A549 (cell line): ENCODE measurements at regions not wholly inside any gene's neighbourhood (a gene's known extent, or its start where the extent isn't known, plus 50 kb on each side); places are given as distances from the start of the nearest gene placed in this dataset.
A peak's percentile ranks its signal among the peaks of the same experiment; 100 is the strongest.

Experiments used
- ATAC-seq, 2 experiments: fragments of 200-7000 bp in 1 of 2; fragments of >200 bp in 1 of 2; cut with Nextera tagmentation in 1 of 2; cut with Tn5 transposase in 1 of 2; 3 replicates each; pipeline versions ENCODE4 v1.8.0 to v1.9.1; 2018 to 2020; ENCODE audit warnings: mild to moderate bottlenecking in 1 of 2, moderate library complexity in 1 of 2
- CTCF ChIA-PET: fragments of 300-600 bp; sonication (Branson Sonifier 250); formaldehyde crosslinking; extraction: SDS; loops from one replicate; lab custom pipeline; 2021; ENCODE audit warnings: antibody characterized with exemption, inconsistent platforms; lab: Yijun Ruan, JAX
- POLR2A ChIA-PET: fragments of 350-600 bp; formaldehyde crosslinking; extraction: SDS; loops from one replicate; lab custom pipeline; 2021; ENCODE audit warnings: antibody characterized with exemption, inconsistent platforms; lab: Yijun Ruan, JAX
- DNase-seq, 2 experiments: peaks; one replicate each; pipeline versions ENCODE4 v3.0.0 to v3.0.0-alpha.2; 2011 to 2016; ENCODE audit warnings: low read depth in 1 of 2, low spot score in 1 of 2
- FAIRE-seq: peaks from 2 replicates; lab custom pipeline; 2011; peaks lifted over from hg19 to GRCh38; lab: Jason Lieb, UNC
- H3K27ac ChIP-seq, 2 experiments: fragments of >200 bp; sonication (Bioruptor Twin); formaldehyde crosslinking; 3 replicates each; pipeline ENCODE4 v1.5.1; 2016 to 2017
- H3K4me1 ChIP-seq: fragments of >200 bp; sonication (Bioruptor Twin); formaldehyde crosslinking; 3 replicates; pipeline ENCODE4 v1.6.1; 2016
- H3K4me2 ChIP-seq: fragments of >200 bp; sonication (Bioruptor Twin); formaldehyde crosslinking; 3 replicates; pipeline ENCODE4 v1.6.1; 2016
- H3K4me3 ChIP-seq: fragments of >200 bp; sonication (Bioruptor Twin); formaldehyde crosslinking; 3 replicates; pipeline ENCODE4 v1.5.1; 2016
- H3K9me3 ChIP-seq: fragments of >200 bp; sonication (Bioruptor Twin); formaldehyde crosslinking; 3 replicates; pipeline ENCODE4 v1.6.1; 2016
- ATOH8 ChIP-seq: fragments of 250-450 bp; sonication (Bioruptor Pico); IDR thresholded peaks from 2 replicates; pipeline ENCODE4 v1.5.0; 2020; ENCODE audit warnings: low read depth, mild to moderate bottlenecking, moderate library complexity
- CBX8 ChIP-seq: fragments of 200-600 bp; sonication (generic); IDR thresholded peaks from 2 replicates; pipeline ENCODE4 v1.6.1; 2016
- CEBPB ChIP-seq, 2 experiments: fragments of >200 bp in 1 of 2; sonication (Bioruptor Twin) in 1 of 2; formaldehyde crosslinking in 1 of 2; IDR thresholded peaks; 2 replicates each; pipeline ENCODE4 v1.6.1; 2012 to 2016
- CTCF ChIP-seq: fragments of >200 bp; sonication (Bioruptor Twin); formaldehyde crosslinking; IDR thresholded peaks from 3 replicates; pipeline ENCODE4 v1.5.1; 2016
- EP300 ChIP-seq, 2 experiments: fragments of >200 bp; sonication (Bioruptor Twin); formaldehyde crosslinking; IDR thresholded peaks; 2 replicates in 1 of 2; 3 replicates in 1 of 2; pipeline ENCODE4 v1.6.1; 2016 to 2017
- FOSB ChIP-seq: fragments of 250-450 bp; sonication (Bioruptor Pico); IDR thresholded peaks from 2 replicates; pipeline ENCODE4 v1.5.0; 2020; ENCODE audit warnings: mild to moderate bottlenecking, moderate library complexity
- GATA3 ChIP-seq: IDR thresholded peaks from 2 replicates; pipeline ENCODE4 v1.6.1; 2012; ENCODE audit warnings: borderline replicate concordance
- HDAC2 ChIP-seq: fragments of 200-600 bp; sonication (generic); IDR thresholded peaks from 2 replicates; pipeline ENCODE4 v1.6.1; 2016
- HES2 ChIP-seq: fragments of >200 bp; sonication (Bioruptor Twin); formaldehyde crosslinking; IDR thresholded peaks from 2 replicates; pipeline ENCODE4 v1.6.1; 2016
- HEYL ChIP-seq: fragments of 250-450 bp; sonication (Bioruptor Pico); IDR thresholded peaks from 2 replicates; pipeline ENCODE4 v1.8.0; 2021; ENCODE audit warnings: mild to moderate bottlenecking, moderate library complexity
- HOXB5 ChIP-seq: fragments of 250-450 bp; sonication (Bioruptor Pico); IDR thresholded peaks from 2 replicates; pipeline ENCODE4 v1.5.0; 2020; ENCODE audit warnings: mild to moderate bottlenecking, moderate library complexity
- JUNB ChIP-seq: fragments of >200 bp; sonication (Bioruptor Twin); formaldehyde crosslinking; IDR thresholded peaks from 2 replicates; pipeline ENCODE4 v1.6.1; 2016
- KDM5A ChIP-seq: fragments of 200-600 bp; sonication (generic); IDR thresholded peaks from 2 replicates; pipeline ENCODE4 v1.6.1; 2016; ENCODE audit warnings: antibody characterized with exemption, mild to moderate bottlenecking
- MAX ChIP-seq: IDR thresholded peaks from 2 replicates; pipeline ENCODE4 v1.6.1; 2012
- MAZ ChIP-seq: fragments of 150-350 bp; IDR thresholded peaks from 2 replicates; pipeline ENCODE4 v1.6.1; 2014; ENCODE audit warnings: antibody characterized with exemption, low read depth, low read length, borderline replicate concordance
- MYC ChIP-seq: IDR thresholded peaks from 2 replicates; pipeline ENCODE4 v1.6.1; 2012; ENCODE audit warnings: mild to moderate bottlenecking, inconsistent platforms, low read length, improper control_type of control experiment, borderline replicate concordance
- POLR2A ChIP-seq: IDR thresholded peaks from 2 replicates; pipeline ENCODE4 v1.6.1; 2012; ENCODE audit warnings: mild to moderate bottlenecking, low read length
- RCOR1 ChIP-seq: fragments of 150-350 bp; IDR thresholded peaks from 2 replicates; pipeline ENCODE4 v1.6.1; 2014; ENCODE audit warnings: antibody characterized with exemption, low read length, low read depth
- RFX5 ChIP-seq: fragments of 450-650 bp; IDR thresholded peaks from 2 replicates; pipeline ENCODE4 v1.7.1; 2014; ENCODE audit warnings: antibody characterized with exemption, mild to moderate bottlenecking, moderate library complexity
- SREBF2 ChIP-seq: fragments of 450-650 bp; IDR thresholded peaks from 2 replicates; pipeline ENCODE4 v1.6.1; 2014; ENCODE audit warnings: mild to moderate bottlenecking, moderate library complexity
- TP53 ChIP-seq: fragments of 250-450 bp; sonication (Bioruptor Pico); IDR thresholded peaks from 2 replicates; pipeline ENCODE4 v1.5.0; 2021; ENCODE audit warnings: mild to moderate bottlenecking, moderate library complexity
- ZC3H11A ChIP-seq: fragments of 450-650 bp; IDR thresholded peaks from 2 replicates; pipeline ENCODE4 v1.6.1; 2014; ENCODE audit warnings: antibody characterized with exemption, mild to moderate bottlenecking
- WGBS: methylation state at CpG from one replicate; pipeline ENCODE4 v1.1.6; 2017; ENCODE audit errors: missing lambda C conversion rate; 5-methylcytosine and 5-hydroxymethylcytosine counted together
- TF ChIP-seq, protein P1 (sequence below): IDR thresholded peaks from 2 replicates; pipeline ENCODE4 v1.6.1; 2012; ENCODE audit warnings: low read depth, borderline replicate concordance
- TF ChIP-seq, protein P2 (sequence below): fragments of >200 bp; sonication (Bioruptor Twin); formaldehyde crosslinking; IDR thresholded peaks from 3 replicates; pipeline ENCODE4 v1.6.1; 2016

DNA sequence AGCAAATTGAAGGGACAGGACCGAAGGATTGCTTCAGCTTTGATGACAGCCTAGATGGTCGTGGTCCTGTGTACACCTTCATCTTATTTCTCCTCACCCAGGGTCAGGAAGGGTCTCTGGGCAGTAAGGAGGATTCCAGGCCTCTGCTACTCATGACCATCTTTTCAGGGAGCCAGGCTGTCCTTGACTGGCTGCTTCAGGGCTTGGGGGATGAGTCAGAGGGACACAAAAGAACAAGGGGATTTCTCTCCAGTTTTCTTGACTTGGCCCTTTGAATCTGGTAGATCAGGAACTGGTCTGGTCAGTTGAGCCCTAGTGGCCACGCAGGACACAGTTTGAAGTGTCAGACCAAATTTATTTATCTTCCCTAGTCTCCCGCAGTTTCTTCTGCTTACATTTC, 402.1 kb upstream of the CHD6 start:
- CTCF ChIA-PET, result interaction anchor here (0.7 kb wide), 1 partner anchor 144 kb away, joined by 3 read pairs; no protein-coding TSS in a partner anchor
- Histone ChIP-seq H3K4me1 (no peaks in the 10 kb centered on the region), H3K4me2 (no peak overlapping the region), H3K27ac (no peak overlapping the region), H3K4me3 (no peak overlapping the region), H3K9me3 (no peaks in the 10 kb centered on the region)
- no peak for TF ChIP-seq KDM5A
- no peak for TF ChIP-seq ZC3H11A
- TF ChIP-seq HOXB5 (CRISPR knock-in tag), result no peak
- no peak for TF ChIP-seq RCOR1
- TF ChIP-seq ATOH8 (CRISPR knock-in tag), result no peak
- no peak for TF ChIP-seq HEYL (CRISPR knock-in tag)
- no peak for TF ChIP-seq EP300 (IDR thresholded peaks at IDR 0.05)
- TF ChIP-seq RFX5, result no peak
- no peak for TF ChIP-seq HDAC2
- TF ChIP-seq POLR2A, result no peak
- TF ChIP-seq HES2, result no peak
- TF ChIP-seq, protein P1, sequence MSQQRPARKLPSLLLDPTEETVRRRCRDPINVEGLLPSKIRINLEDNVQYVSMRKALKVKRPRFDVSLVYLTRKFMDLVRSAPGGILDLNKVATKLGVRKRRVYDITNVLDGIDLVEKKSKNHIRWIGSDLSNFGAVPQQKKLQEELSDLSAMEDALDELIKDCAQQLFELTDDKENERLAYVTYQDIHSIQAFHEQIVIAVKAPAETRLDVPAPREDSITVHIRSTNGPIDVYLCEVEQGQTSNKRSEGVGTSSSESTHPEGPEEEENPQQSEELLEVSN, result no peak
- TF ChIP-seq CEBPB (IDR thresholded peaks at IDR 0.05), result no peak
- no peak for TF ChIP-seq GATA3
- no peak for TF ChIP-seq MAZ
- no peak for TF ChIP-seq MYC
- no peak for FAIRE-seq
- 3% methylated on average over 4 of the region's 4 CpGs for WGBS
- POLR2A ChIA-PET, result no interaction called here
- ATAC-seq, result no peak
- DNase-seq, result no peak

GRCh38 chr20:42018979-42019378, 400.8 kb upstream of the CHD6 start:
- DNase-seq, result peak in 1 of 2 experiments; percentile 18

More at GRCh38 chr20:42018979-42019378, 400.8 kb upstream of the CHD6 start:
- Histone ChIP-seq H3K4me1 (no peaks in the 10 kb centered on the region), H3K4me2 (no peak overlapping the region), H3K9me3 (no peaks in the 10 kb centered on the region), H3K27ac (no peak overlapping the region), H3K4me3 (no peak overlapping the region)
- FAIRE-seq (no peak), ATAC-seq (no peak)
- TF ChIP-seq RCOR1 (no peak), CTCF (no peak), KDM5A (no peak), SREBF2 (no peak), TP53 (CRISPR knock-in tag) (no peak), JUNB (no peak), FOSB (CRISPR knock-in tag) (no peak), MAX (no peak), CBX8 (no peak)
- TF ChIP-seq, protein P2, sequence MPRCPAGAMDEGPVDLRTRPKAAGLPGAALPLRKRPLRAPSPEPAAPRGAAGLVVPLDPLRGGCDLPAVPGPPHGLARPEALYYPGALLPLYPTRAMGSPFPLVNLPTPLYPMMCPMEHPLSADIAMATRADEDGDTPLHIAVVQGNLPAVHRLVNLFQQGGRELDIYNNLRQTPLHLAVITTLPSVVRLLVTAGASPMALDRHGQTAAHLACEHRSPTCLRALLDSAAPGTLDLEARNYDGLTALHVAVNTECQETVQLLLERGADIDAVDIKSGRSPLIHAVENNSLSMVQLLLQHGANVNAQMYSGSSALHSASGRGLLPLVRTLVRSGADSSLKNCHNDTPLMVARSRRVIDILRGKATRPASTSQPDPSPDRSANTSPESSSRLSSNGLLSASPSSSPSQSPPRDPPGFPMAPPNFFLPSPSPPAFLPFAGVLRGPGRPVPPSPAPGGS, result no peak
- ChIA-PET CTCF (no interaction called here), POLR2A (no interaction called here)
